ENCODE measurements at regions not wholly inside any gene's neighbourhood (a gene's known extent, or its start where the extent isn't known, plus 50 kb on each side); places are given as distances from the start of the nearest gene placed in this dataset.
"Not testable (repeated sequence)": the region's sequence is repeated elsewhere in the genome, so short reads cannot be mapped to it uniquely, and the experiment has no call there.

- H3K27ac ChIP-seq (ENCODE audit: low read depth, low read length); H3K27me3 ChIP-seq (ENCODE audit: control insufficient read depth in 1 of 2, insufficient read depth in 2 of 2, low read length in 2 of 2); H3K4me3 ChIP-seq (ENCODE audit: low read depth in 1 of 2, low read length in 2 of 2); H3K4me1 ChIP-seq (ENCODE audit: control insufficient read depth in 1 of 2, insufficient read depth in 2 of 2, low read length in 2 of 2); H3K9me3 ChIP-seq (ENCODE audit: control insufficient read depth in 1 of 2, low read length in 2 of 2); H3K9ac ChIP-seq (ENCODE audit: low read depth in 1 of 2, low read length in 2 of 2); H3K36me3 ChIP-seq (ENCODE audit: control insufficient read depth in 1 of 2, insufficient read depth in 2 of 2, low read length in 2 of 2): not testable (repeated sequence)
Observed at GRCh38 chr1:30547326-30547725, 176.1 kb downstream of the MATN1 start.

- H3K27me3 ChIP-seq (ENCODE audit: control insufficient read depth in 1 of 2, insufficient read depth in 2 of 2, low read length in 2 of 2): peaks cover 0 to 3% of the 10 kb centered on the region in 2 donors
- no peaks in the 10 kb centered on the region for H3K36me3 ChIP-seq (ENCODE audit: control insufficient read depth in 1 of 2, insufficient read depth in 2 of 2, low read length in 2 of 2)
- H3K4me1 ChIP-seq (ENCODE audit: control insufficient read depth in 1 of 2, insufficient read depth in 2 of 2, low read length in 2 of 2): no peaks in the 10 kb centered on the region
- H3K27ac ChIP-seq (ENCODE audit: low read depth, low read length): no peak overlapping the region
- H3K9me3 ChIP-seq (ENCODE audit: control insufficient read depth in 1 of 2, low read length in 2 of 2): no peaks in the 10 kb centered on the region
- H3K4me3 ChIP-seq (ENCODE audit: low read depth in 1 of 2, low read length in 2 of 2): no peak overlapping the region
- H3K9ac ChIP-seq (ENCODE audit: low read depth in 1 of 2, low read length in 2 of 2): no peak overlapping the region
Observed at GRCh38 chr1:30545365-30545764, 178.0 kb downstream of the MATN1 start.

GRCh38 chr1:30541721-30542485 lies 181.5 kb downstream of the MATN1 start:
- Histone ChIP-seq H3K27me3 (ENCODE audit: control insufficient read depth in 1 of 2, insufficient read depth in 2 of 2, low read length in 2 of 2) (peaks cover 0 to 3% of the 10 kb centered on the region in 2 donors), H3K9me3 (ENCODE audit: control insufficient read depth in 1 of 2, low read length in 2 of 2) (no peaks in the 10 kb centered on the region), H3K27ac (ENCODE audit: low read depth, low read length) (no peak overlapping the region), H3K4me1 (ENCODE audit: control insufficient read depth in 1 of 2, insufficient read depth in 2 of 2, low read length in 2 of 2) (no peaks in the 10 kb centered on the region), H3K36me3 (ENCODE audit: control insufficient read depth in 1 of 2, insufficient read depth in 2 of 2, low read length in 2 of 2) (no peaks in the 10 kb centered on the region), H3K9ac (ENCODE audit: low read depth in 1 of 2, low read length in 2 of 2) (no peak overlapping the region), H3K4me3 (ENCODE audit: low read depth in 1 of 2, low read length in 2 of 2) (no peak overlapping the region)

DNA sequence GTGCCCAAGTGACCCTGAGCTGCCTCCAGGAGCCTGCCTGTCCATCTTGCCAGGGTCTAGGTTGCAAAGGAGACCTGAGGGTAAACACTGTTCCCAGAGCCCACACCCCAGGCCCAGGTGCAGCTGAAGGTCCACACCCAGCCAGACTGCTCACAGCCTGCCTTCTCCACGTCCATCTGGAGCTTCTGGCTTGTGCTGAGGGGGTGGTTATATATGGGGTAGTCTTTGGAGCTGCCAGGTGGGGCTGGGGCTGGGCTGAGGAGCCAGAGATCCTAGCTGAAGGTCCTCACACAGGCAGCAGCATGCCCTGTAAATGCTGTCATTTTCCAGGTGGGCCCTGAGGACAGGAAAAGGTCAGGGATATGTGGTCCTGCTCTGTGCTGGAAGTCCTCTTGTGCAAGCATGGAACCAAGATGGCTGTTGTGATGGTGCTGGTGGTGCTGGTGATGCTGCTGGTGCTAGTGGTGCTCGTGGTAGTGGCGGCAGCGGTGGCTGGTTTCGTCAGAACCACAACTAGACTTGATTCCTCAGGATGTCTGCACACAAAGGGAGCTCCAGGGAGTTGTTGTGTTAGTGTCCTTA lies 182.7 kb downstream of the MATN1 start:
- Histone ChIP-seq H3K36me3 (ENCODE audit: control insufficient read depth in 1 of 2, insufficient read depth in 2 of 2, low read length in 2 of 2) (no peaks in the 10 kb centered on the region), H3K9me3 (ENCODE audit: control insufficient read depth in 1 of 2, low read length in 2 of 2) (no peaks in the 10 kb centered on the region)

GRCh38 chr1:30539884-30540283 lies 183.5 kb downstream of the MATN1 start:
- Histone ChIP-seq H3K36me3 (ENCODE audit: control insufficient read depth in 1 of 2, insufficient read depth in 2 of 2, low read length in 2 of 2) (no peaks in the 10 kb centered on the region), H3K4me3 (ENCODE audit: low read depth in 1 of 2, low read length in 2 of 2) (no peak overlapping the region), H3K9ac (ENCODE audit: low read depth in 1 of 2, low read length in 2 of 2) (no peak overlapping the region), H3K4me1 (ENCODE audit: control insufficient read depth in 1 of 2, insufficient read depth in 2 of 2, low read length in 2 of 2) (no peaks in the 10 kb centered on the region), H3K27me3 (ENCODE audit: control insufficient read depth in 1 of 2, insufficient read depth in 2 of 2, low read length in 2 of 2) (no peaks in the 10 kb centered on the region), H3K9me3 (ENCODE audit: control insufficient read depth in 1 of 2, low read length in 2 of 2) (no peaks in the 10 kb centered on the region), H3K27ac (ENCODE audit: low read depth, low read length) (no peak overlapping the region)

More for the DNA sequence above, 182.7 kb downstream of the MATN1 start:
- no peak overlapping the region for H3K9ac ChIP-seq (ENCODE audit: low read depth in 1 of 2, low read length in 2 of 2)
- no peaks in the 10 kb centered on the region for H3K27me3 ChIP-seq (ENCODE audit: control insufficient read depth in 1 of 2, insufficient read depth in 2 of 2, low read length in 2 of 2)
- no peak overlapping the region for H3K27ac ChIP-seq (ENCODE audit: low read depth, low read length)
- H3K4me1 ChIP-seq (ENCODE audit: control insufficient read depth in 1 of 2, insufficient read depth in 2 of 2, low read length in 2 of 2): no peaks in the 10 kb centered on the region
- H3K4me3 ChIP-seq (ENCODE audit: low read depth in 1 of 2, low read length in 2 of 2): no peak overlapping the region

- Histone ChIP-seq H3K27ac (ENCODE audit: low read depth, low read length) (no peak overlapping the region), H3K9me3 (ENCODE audit: control insufficient read depth in 1 of 2, low read length in 2 of 2) (no peaks in the 10 kb centered on the region), H3K9ac (ENCODE audit: low read depth in 1 of 2, low read length in 2 of 2) (no peak overlapping the region), H3K4me1 (ENCODE audit: control insufficient read depth in 1 of 2, insufficient read depth in 2 of 2, low read length in 2 of 2) (no peaks in the 10 kb centered on the region), H3K4me3 (ENCODE audit: low read depth in 1 of 2, low read length in 2 of 2) (no peak overlapping the region), H3K36me3 (ENCODE audit: control insufficient read depth in 1 of 2, insufficient read depth in 2 of 2, low read length in 2 of 2) (no peaks in the 10 kb centered on the region), H3K27me3 (ENCODE audit: control insufficient read depth in 1 of 2, insufficient read depth in 2 of 2, low read length in 2 of 2) (no peaks in the 10 kb centered on the region)
Observed at GRCh38 chr1:30538993-30539867, 184.2 kb downstream of the MATN1 start.

DNA sequence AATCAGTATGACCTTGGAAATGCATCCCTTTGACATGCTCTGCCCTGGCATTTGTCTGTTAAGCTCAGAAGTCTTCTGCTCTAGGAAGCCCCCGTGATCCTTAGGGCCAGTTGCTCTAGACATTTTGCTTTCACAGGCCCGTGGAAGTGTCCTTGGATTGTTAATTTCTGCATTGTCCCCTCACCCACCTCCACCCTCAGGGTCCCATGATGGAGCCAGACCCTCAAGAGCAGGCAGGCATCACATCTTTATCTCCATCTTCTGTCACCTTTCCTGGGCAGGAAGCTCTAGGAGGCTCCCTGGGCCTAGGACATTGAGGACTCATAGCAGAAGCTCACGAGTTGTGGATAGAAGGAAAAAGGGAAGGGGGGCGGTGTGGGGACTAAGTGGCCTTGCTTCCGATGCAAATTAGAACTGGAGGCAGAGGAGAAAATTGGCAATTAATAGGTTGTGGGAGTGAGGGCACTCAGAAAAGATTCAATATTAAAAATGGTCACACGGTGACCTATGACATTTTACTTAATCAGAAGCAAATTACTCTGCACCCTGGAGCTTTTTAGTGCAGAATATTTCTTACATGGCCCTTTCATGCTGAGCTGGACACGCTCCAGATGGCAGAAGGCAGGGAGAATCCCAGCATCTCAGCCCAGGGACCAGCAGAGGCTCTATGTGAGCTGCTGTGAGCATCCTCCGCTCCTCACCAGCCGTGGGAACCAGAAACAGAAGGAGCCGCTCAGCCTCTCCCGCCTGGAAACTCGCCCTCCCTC lies 185.0 kb downstream of the MATN1 start:
- Histone ChIP-seq H3K36me3 (ENCODE audit: control insufficient read depth in 1 of 2, insufficient read depth in 2 of 2, low read length in 2 of 2) (no peaks in the 10 kb centered on the region), H3K9ac (ENCODE audit: low read depth in 1 of 2, low read length in 2 of 2) (no peak overlapping the region), H3K4me1 (ENCODE audit: control insufficient read depth in 1 of 2, insufficient read depth in 2 of 2, low read length in 2 of 2) (no peaks in the 10 kb centered on the region), H3K4me3 (ENCODE audit: low read depth in 1 of 2, low read length in 2 of 2) (no peak overlapping the region), H3K27me3 (ENCODE audit: control insufficient read depth in 1 of 2, insufficient read depth in 2 of 2, low read length in 2 of 2) (no peaks in the 10 kb centered on the region), H3K9me3 (ENCODE audit: control insufficient read depth in 1 of 2, low read length in 2 of 2) (no peaks in the 10 kb centered on the region), H3K27ac (ENCODE audit: low read depth, low read length) (no peak overlapping the region)

DNA sequence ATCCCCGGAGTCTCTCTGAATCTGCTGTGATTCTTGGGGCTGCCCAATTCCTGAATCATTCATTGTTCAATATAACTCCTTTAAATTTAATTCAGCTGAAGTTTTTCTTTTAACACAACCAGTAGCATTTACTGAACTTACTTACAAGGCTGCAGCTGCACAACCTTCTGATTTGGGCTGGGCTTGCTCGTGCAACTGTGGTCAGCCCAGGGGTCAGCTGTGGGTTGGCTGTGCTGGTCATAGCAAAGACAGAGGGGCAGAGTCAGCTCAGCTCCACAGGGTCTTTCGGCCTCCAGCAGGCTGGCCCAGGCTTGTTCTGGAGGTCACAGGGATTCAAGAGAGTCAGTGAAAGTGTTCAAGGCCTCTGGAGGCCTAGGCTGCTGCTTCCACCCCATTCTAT lies 186.1 kb downstream of the MATN1 start:
- Histone ChIP-seq H3K4me3 (ENCODE audit: low read depth in 1 of 2, low read length in 2 of 2) (no peak overlapping the region), H3K4me1 (ENCODE audit: control insufficient read depth in 1 of 2, insufficient read depth in 2 of 2, low read length in 2 of 2) (no peaks in the 10 kb centered on the region), H3K9me3 (ENCODE audit: control insufficient read depth in 1 of 2, low read length in 2 of 2) (no peaks in the 10 kb centered on the region), H3K27me3 (ENCODE audit: control insufficient read depth in 1 of 2, insufficient read depth in 2 of 2, low read length in 2 of 2) (no peaks in the 10 kb centered on the region), H3K27ac (ENCODE audit: low read depth, low read length) (no peak overlapping the region), H3K9ac (ENCODE audit: low read depth in 1 of 2, low read length in 2 of 2) (no peak overlapping the region), H3K36me3 (ENCODE audit: control insufficient read depth in 1 of 2, insufficient read depth in 2 of 2, low read length in 2 of 2) (no peaks in the 10 kb centered on the region)

GRCh38 chr1:30536530-30536929 lies 186.9 kb downstream of the MATN1 start:
- Histone ChIP-seq H3K4me1 (ENCODE audit: control insufficient read depth in 1 of 2, insufficient read depth in 2 of 2, low read length in 2 of 2) (no peaks in the 10 kb centered on the region), H3K27ac (ENCODE audit: low read depth, low read length) (no peak overlapping the region), H3K9ac (ENCODE audit: low read depth in 1 of 2, low read length in 2 of 2) (no peak overlapping the region), H3K4me3 (ENCODE audit: low read depth in 1 of 2, low read length in 2 of 2) (no peak overlapping the region), H3K36me3 (ENCODE audit: control insufficient read depth in 1 of 2, insufficient read depth in 2 of 2, low read length in 2 of 2) (no peaks in the 10 kb centered on the region), H3K9me3 (ENCODE audit: control insufficient read depth in 1 of 2, low read length in 2 of 2) (no peaks in the 10 kb centered on the region), H3K27me3 (ENCODE audit: control insufficient read depth in 1 of 2, insufficient read depth in 2 of 2, low read length in 2 of 2) (no peaks in the 10 kb centered on the region)

Data from duodenal mucosa (tissue), 2 donors.